ENCODE measurements at regions not wholly inside any gene's neighbourhood (a gene's known extent, or its start where the extent isn't known, plus 50 kb on each side); places are given as distances from the start of the nearest gene placed in this dataset.
"Not testable (repeated sequence)": the region's sequence is repeated elsewhere in the genome, so short reads cannot be mapped to it uniquely, and the experiment has no call there.

DNA sequence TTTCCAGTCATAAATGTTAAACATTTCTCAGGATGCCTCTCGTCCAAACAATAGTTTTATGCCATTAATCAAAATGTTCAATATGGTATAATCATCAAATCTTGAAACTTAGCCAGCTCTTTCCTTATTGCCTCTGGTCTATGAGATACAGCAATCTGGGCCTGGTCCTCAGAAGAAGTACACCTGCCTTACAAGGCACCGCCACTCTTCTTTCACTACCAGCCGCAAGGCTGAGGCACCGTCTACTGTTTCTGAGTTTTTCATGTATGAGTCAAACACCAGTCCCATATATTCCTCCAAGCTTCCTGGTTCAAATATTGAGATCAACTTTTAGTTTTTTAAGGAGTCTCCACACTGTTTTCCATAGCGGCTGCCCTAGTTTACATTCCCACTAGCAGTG is 600.6 kb upstream of the FAT3 start:
- no peak for DNase-seq

DNA sequence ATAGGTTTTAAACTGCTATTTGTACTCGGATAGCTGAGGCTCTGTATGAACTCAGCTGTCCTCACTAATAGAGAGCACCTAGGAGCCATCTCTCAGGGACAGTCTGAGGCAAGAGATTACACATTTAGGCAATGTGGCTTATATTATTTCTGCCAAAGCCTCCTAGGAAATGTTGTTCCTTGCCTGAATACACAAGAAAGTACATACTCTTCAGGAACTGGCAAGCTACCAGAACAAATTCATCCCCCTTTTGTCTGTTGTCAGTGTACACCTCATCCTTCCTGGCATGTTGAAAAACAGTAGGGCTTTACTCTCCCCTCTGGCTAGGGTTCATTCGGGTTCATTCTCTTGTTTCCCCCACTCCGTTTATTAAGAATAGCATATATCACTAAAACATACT is 615.9 kb upstream of the FAT3 start:
- no peak for DNase-seq

DNA sequence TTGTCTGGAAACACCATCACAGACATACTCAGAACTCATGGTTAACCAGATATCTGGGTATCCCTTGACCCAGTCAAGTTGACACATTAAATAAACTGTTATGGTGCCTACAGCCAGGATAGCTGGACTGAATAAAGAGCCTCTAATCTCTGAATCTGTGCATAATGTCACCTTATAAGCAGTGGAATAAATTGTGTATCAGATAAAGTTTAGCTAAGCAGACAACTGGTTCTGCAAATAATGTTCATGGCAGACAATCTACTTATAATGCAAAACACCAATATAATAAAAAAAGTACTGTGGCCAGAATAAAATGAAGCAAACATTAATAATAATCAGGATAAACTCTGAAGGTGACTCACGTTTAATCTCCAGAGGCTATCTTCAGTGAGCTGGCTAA is 628.5 kb upstream of the FAT3 start:
- no peak for DNase-seq

DNA sequence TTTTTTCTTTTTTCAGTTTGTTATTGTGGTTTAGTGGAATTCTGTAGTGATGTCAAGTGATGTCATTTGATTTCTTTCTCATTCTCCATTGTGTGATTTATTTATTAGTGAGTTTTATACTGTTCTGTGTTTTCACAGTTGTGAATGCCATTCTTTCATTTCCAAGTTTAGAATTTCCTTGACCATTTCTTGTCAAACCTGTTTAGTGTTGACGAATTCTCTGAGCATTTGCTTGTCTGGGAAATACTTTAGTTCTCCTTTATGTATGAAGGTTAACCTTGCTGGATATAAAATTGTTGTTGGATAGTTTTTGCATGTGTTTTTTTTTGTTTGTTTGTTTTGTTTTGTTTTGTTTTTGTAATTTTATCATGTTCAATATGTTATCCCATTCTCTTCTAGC is 633.6 kb upstream of the FAT3 start:
- DNase-seq = no peak

DNA sequence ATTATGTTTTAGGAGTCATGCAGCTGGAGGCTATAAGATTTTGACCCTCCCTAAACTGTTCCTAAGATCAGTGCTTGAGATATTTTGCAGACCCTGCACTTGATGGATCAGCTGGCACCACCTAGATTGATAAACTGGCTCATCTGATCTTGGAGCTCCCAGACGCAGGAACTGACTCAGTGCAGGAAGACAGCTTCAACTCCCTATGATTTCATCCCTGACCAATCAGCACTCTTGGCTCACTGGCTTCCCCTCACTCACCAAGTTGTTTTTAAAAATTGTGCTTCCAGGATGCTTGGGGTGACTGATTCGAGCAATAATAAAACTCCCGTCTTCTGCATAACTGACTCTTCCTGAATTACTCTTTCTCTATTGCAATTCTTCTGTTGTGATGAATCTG is 637.5 kb upstream of the FAT3 start:
- no peak for DNase-seq

DNA sequence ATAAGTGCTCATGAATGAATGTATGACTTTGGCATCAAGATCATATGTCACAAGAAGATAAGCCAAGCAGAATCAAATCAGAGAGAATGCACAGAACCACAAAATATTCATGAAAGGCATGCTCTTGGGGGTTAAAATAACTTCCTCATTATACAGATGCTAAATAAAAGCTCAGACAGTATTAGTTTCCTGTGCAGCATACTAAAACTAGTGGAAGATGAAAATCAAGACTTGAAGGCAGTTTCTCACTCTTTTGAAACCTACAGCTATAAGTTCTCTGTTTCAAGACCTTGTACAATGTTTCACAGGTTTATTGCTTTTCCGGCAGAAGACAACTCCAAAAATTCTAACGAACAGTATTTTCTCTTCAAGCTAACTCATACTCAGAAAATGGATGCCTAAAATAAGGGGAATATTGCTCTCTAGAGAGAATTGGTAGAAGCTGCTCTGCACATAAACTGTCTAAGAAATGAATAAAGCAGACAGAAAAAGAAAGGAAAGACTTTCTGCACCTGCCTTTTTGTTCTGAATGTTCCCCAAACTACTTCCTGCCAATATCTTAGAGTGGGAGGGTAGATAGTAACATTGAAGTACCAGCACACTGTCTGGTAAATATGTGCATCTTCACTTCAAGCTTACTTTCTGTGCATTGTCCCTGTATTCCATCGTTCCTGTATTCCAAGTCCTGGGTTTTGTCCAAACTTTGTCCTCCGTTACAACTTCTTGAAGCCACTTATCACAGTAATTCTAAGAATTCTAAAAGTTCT is 639.4 kb upstream of the FAT3 start:
- DNase-seq = no peak

DNA sequence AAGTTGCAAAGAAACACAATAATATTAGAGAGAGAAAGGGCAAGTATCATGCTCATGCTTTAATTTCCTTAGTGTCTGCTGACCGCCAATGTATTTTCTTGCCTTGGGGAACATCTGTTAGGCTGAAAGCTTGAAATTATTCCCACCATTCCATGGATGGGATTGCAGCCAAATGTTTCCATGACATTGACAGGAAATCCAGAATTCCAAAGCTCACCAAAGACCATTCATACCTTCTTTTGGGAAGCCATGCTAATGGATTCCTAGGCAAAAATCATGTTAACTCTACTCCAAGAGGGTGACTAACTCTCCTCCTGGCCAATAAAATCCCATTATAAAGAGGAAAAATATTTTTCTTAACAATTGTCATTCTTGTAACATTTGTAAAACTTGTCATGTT is 661.4 kb upstream of the FAT3 start:
- no peak for DNase-seq

DNA sequence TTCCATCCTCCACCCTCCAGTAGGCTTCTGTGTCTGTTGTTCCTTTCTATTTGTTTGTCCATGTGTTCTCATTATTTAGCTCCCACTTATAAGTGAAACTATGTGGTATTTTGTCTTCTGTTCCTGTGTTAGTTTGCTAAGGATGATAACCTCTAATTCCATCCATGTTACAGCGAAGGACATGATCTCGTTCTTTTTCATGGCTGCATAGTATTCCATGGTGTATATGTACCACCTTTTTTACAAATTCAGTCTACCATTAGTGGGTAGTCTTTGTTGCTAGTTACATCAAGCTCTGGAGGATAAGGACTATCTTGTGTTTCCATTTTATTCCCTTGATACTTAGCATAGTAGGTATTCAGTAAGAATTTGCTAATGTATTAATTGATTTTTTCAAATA is 664.2 kb upstream of the FAT3 start:
- DNase-seq = no peak

DNA sequence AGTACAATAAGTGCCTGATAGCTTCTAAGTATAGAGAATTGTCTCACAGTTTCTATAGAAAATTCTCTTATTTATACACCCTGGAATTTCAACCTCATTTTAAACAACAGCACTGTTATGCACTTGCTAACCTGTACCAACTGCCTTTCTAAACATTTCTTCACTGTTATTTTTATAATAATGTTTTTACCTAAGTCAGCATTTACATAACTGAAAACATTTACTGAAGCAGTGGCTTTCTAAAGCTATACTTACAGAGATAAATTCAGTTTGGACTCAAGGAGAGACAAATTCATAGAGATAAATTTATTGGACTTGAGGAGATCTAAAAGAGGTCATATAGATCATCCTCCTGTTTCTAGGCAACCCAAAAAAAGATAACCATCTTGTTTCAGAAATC is 686.6 kb upstream of the FAT3 start:
- DNase-seq = no peak

DNA sequence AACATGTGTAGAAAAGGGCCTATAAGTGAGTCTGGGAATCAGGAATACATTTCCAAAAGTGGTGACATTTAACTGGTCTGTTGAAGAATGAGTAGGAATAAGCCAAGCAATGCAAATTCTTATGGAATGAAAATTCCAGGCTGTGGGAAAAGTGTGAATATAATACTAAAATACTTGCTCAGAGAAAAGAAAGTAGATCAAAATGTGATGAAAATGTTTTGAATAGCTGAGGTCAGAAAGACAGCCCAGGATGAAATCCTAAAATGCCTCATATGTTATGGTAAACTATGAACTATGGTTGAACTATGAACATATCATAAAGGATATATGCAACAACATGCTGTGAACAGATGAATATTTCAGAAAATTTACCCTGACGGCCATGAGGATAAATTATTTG is 688.3 kb upstream of the FAT3 start:
- DNase-seq = no peak

DNA sequence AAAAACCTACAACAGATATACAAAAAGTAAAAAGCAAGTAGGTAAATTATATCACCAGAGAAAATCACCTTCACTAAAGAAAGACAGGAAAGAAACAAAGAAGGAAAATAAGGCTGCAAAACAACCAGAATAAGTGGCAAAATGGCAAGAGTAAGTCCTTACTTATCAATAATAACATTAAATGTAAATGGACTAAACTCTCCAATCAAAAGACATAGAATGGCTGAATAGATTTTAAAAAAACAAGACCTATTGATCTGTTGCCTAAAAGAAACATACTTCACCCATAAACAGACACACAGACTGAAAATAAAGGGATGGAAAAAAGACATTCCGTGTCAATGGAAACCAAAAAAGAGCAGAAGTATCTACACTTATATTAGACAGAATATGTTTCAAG is 695.7 kb upstream of the FAT3 start:
- DNase-seq = no peak

DNA sequence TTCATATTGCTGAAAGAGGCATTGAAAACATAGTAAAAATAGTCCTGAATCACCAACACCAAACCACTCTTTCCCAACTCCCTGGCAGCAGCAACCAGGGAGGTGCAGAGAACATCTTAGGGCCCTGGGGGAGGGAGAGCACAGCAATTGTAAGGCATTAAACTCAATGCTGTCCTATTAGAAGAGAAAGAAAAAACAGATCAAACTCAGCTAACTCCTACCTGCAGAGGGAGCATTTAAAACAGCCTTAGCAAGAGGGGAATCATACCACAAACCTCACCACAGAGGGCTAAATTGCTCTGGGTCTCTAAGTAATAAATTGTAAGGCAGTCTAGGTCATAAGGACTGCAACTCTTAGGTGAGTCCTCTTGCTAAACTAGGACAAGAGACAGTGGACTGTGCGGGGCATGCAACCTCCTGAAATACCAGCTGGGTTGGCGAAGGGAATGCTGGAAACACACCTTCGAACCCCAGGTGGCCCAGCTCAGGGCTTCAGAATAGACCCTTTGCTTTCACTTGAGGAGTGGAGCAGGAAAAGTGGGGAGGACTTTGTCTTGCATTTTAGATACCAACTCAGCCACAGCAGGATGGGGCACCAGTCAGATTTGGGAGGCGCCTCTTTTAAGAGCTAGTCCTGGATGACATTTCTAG is 697.1 kb upstream of the FAT3 start:
- DNase-seq = no peak

DNA sequence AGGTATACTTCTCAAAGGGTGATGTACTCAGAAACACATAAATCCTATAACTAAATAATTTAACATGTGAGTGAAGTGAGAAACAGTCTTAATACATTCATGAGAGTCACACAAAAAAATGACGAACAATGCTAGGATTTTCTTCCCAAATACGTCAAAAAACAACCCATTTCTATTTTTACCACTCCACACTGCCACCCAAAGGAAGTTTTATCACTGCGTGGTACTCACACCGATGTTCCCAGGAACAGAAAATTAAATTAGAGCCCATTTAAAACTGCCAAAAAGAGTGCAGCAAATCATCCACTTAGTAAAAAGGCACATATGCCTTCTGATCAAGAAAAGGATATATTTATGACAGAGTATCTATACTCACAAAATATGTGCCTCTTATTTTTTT is 710.9 kb upstream of the FAT3 start:
- DNase-seq = no peak

DNA sequence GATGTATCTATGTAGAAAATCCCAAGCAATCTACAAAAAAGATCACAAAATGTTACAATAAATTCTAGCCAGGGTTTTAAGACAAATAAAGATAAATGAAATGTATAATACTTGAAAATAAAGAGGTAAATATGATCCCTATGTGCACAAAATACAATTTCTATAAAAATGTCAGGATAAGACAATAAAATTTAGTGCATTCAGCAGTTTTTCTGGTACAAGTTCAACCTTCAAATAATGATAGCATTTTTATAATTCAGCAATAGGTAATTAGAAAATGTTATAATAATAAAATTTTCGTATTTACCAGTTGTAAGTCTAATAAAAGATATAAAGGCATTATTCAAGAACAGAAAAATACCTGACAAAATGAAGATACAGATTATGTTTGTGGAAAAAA is 726.8 kb upstream of the FAT3 start:
- DNase-seq = no peak

DNA sequence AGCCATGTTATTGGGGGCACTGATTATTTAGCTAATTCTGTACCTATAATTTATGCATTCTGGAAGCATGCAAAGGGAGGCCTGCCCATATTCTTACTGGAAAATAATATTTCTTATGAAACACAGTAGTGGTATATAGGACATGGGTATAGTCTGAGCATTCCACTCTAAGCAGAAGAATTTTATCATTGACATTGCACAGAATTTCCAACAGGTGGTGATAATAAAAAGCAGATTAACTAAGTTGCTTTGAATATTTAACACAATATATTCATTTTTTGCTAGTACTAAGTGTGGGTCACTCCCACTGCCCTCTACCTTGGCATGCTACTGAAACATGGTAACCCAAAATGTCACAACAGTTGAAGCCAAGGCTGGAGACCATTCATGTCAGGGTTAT is 728.8 kb upstream of the FAT3 start:
- no peak for DNase-seq

DNA sequence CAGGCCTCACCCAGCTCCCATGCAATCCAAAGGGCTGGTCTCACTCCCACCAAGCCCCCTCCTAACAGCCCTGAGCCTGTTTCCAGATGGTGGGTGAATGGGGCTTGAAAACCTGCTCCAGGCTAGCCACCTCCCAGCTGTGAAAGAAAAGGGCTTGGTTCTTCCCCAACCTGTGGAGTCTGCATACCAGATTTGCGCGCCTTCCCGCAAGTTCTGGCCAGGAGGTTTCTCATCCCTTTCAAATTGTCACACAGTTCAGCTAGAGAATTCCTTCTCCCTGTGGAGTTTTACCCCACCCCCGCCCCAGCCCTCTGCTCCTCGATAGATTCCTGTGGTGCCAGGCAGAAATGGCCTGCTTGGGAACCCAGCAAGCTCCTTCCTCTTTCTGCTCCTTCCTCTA is 734.6 kb upstream of the FAT3 start:
- no peak for DNase-seq

DNA sequence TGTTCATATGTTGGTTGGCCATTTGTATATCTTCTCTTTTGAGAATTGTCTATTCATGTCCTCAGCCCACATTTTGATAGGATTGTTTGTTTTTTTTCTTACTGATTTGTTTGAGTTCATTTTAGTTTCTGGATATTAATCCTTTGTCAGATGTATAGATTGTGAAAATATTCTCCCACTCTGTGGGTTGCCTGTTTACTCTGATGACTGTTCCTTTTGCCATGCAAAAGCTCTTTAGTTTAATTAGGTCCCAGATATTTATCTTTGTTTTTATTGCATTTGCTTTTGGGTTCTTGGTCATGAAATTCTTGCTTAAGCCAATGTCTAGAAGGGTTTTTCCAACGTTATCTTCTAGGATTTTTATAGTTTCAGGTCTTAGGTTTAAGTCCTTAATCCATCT is 740.7 kb upstream of the FAT3 start:
- not testable (repeated sequence) for DNase-seq

DNA sequence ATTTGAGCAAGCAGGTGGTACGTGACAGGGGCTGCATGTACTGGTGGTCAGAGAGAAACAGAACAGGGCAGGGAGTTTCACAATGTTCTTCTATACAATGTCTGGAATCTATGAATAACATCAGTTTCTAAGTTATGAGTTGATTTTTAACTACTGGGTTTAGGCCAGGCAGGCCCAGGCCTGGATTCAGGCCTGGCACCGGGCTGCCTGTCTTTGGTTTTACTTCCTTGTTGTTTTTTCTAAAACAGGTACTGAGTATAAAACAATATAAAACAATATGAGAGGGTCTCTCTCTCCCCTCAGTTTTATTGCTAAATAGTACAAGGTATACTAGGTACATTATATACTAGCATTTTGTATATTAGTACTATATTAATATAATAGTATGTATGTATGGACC is 742.7 kb upstream of the FAT3 start:
- not testable (repeated sequence) for DNase-seq

DNA sequence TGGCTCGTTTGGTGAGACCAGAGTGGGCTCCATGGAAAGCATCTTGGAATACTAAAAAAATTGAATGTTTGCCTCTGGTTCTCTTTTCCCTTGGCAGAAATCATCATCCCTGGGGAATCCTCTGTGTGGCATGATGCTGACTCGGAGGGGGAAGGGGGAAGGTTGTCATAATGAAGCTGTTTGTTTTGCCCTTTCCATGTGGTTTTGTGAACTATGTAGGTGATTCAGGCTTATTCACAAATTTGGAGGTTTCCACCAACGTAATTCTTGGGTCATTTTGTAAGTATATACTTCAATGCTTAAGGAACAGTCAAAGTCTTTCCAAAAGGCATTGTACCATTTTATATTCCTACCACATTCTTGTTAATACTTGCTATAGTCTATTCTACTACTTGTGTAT is 754.0 kb upstream of the FAT3 start:
- no peak for DNase-seq

DNA sequence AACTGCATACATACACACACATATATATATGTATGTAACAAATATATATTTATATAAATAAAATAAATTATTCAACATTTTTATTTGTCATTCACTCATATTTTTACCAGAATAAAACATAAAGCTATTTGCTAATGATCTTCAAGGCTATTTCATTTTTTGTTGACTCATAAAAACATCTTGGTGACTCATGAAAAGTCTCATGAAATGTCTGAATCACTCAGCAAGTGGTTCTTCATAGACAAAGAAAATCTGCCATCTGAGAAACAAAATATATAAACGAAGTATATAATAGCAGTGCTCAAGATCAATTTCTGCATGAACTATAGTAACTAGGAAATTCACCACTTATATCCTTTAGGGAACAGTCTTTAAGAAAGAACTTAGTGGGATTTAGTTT is 764.8 kb upstream of the FAT3 start:
- no peak for DNase-seq

DNA sequence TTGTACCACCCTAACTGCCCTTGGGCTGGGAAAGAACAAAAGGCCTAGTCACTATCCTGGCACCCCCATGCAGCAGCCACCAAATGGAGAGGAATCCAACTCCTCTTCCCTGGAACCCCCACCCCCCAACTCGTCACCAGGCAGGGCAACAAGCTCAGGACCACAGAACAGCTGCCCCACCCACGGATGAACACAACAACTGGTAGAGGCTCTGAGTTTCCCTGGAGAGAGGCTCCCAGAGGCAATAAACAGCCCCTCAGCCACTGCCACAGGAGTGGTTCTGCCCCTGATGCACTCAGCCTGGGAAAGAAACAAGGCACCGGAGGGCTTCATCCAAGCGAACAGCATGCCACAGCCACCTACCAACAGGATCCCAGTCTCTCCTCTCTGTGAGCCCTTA is 778.4 kb upstream of the FAT3 start:
- DNase-seq = no peak

DNA sequence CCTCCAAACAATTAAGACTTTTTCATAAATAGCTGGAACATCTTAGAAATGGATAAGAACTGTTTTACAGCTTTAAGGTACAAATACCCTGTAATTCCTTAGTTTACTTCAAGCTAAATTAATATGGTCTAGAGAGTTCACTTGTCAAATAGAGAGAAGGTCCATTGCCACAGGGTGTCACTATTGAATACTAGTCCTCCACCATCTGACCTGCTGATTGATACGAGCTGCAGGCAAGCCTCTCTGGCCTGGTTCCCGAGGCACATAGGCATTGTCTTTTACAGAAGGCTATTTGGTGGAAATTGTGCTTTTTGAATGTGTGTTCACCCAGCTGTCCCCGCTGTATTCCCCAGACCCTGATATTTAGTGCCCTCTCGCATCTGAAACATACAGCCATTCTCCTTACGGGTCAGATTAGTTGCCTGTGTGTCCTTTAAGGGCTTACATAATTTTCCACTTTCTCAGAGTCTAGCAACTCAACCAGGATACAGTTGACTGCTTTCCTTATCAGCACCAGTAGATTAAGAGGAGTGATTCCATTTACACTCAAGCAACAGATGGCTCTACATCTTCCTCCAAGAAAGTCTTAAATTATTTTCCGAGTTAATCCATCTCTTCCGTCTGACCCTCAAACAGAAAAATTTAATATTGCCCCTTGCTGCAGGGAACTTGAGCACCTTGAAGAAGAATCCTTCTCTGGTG is 788.8 kb upstream of the FAT3 start:
- DNase-seq = no peak

DNA sequence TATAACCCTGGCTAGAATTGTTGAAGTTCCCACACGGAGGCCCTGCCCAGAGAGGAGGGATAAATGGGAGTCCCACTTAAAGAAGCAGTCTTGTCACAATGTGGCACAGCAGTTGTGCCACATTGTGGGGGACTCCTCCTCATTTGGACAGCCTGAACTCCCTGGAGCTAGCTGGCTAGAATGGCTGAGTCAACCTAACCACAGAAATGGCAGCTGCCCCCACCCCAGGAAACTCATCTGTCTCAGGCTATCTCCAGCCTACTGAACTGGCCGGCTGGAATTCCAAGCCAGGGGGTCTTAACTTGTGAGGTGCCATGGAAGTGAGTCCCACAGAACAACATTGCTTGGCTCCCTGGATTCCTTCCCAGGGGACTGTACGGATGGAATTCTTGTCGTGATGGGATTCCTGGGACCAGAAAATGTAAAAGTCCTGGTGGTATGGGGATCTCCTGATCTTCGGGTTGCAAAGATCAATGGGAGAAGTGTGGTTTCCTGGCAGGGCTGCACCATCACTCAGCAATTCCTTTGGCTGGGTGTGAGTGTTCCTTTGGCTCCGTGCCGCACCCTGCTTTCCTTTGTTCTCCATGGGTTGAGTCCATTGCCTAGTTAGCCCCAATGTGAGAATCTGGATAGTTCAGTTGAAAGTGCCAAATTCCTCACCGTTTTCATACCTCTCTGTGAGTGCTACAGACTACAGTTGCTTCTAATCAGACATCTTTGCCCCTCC is 791.2 kb upstream of the FAT3 start:
- DNase-seq = no peak

DNA sequence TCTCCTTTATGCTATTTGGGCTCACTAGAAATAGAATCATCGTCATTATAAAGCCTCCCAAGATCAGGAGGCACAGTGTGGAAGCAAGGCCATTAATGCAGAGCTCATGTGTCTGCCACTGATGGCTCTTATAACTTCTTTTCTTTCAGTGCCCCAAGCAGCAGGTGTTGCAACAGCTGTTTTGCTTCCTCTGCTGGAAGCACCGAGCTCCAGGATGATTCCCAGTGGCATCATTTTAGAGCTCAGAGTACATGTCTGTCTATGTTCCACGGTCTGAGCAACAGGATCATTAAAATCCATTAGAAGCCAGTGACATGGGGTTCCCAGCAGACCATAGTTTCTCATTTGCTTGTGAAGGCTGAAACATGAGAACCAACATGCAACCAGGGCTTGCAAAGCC is 803.0 kb upstream of the FAT3 start:
- DNase-seq = no peak
